NCI-H510A treated with DMSO at 0.1 percent for 48 hours (cell line): ENCODE measurements at regions not wholly inside any gene's neighbourhood (a gene's known extent, or its start where the extent isn't known, plus 50 kb on each side); places are given as distances from the start of the nearest gene placed in this dataset.
"Not testable (repeated sequence)": the region's sequence is repeated elsewhere in the genome, so short reads cannot be mapped to it uniquely, and the experiment has no call there.

Experiments used
- DNase-seq: peaks from one replicate; lab custom pipeline; 2025; lab: John Stamatoyannopoulos, UW

- DNase-seq: no peak
These were observed 813.0 kb upstream of the SLITRK5 start for GRCh38 chr13:86858216-86858615.

GRCh38 chr13:86862137-86862536 is 809.0 kb upstream of the SLITRK5 start:
- DNase-seq: no peak

GRCh38 chr13:86864376-86864775 is 806.8 kb upstream of the SLITRK5 start:
- DNase-seq: no peak

GRCh38 chr13:86870444-86870843 is 800.7 kb upstream of the SLITRK5 start:
- peak; percentile 10 for DNase-seq

GRCh38 chr13:86877441-86877840 is 793.7 kb upstream of the SLITRK5 start:
- DNase-seq: no peak

- no peak for DNase-seq
These were observed 792.4 kb upstream of the SLITRK5 start for GRCh38 chr13:86878781-86879180.

GRCh38 chr13:86881390-86881789 is 789.8 kb upstream of the SLITRK5 start:
- DNase-seq: no peak

- DNase-seq: no peak
These were observed 789.1 kb upstream of the SLITRK5 start for GRCh38 chr13:86882107-86882506.

- DNase-seq: peak; percentile 39
These were observed 788.3 kb upstream of the SLITRK5 start for GRCh38 chr13:86882835-86883234.

- no peak for DNase-seq
These were observed 778.8 kb upstream of the SLITRK5 start for GRCh38 chr13:86892330-86892729.

- DNase-seq: no peak
These were observed 770.3 kb upstream of the SLITRK5 start for GRCh38 chr13:86900906-86901305.

- DNase-seq: no peak
These were observed 764.9 kb upstream of the SLITRK5 start for GRCh38 chr13:86906127-86906874.

GRCh38 chr13:86907156-86907555 is 764.0 kb upstream of the SLITRK5 start:
- no peak for DNase-seq

- no peak for DNase-seq
These were observed 761.9 kb upstream of the SLITRK5 start for GRCh38 chr13:86909318-86909717.

- DNase-seq: no peak
These were observed 756.4 kb upstream of the SLITRK5 start for GRCh38 chr13:86914757-86915156.

- not testable (repeated sequence) for DNase-seq
These were observed 753.7 kb upstream of the SLITRK5 start for GRCh38 chr13:86917438-86917837.

GRCh38 chr13:86918682-86919081 is 752.5 kb upstream of the SLITRK5 start:
- no peak for DNase-seq

GRCh38 chr13:86920961-86921360 is 750.2 kb upstream of the SLITRK5 start:
- DNase-seq: no peak

- DNase-seq: no peak
These were observed 748.2 kb upstream of the SLITRK5 start for GRCh38 chr13:86922936-86923335.

- not testable (repeated sequence) for DNase-seq
These were observed 744.3 kb upstream of the SLITRK5 start for GRCh38 chr13:86926916-86927315.

GRCh38 chr13:86932776-86933334 is 738.3 kb upstream of the SLITRK5 start:
- no peak for DNase-seq

- no peak for DNase-seq
These were observed 737.5 kb upstream of the SLITRK5 start for GRCh38 chr13:86933676-86934075.

- DNase-seq: no peak
These were observed 733.9 kb upstream of the SLITRK5 start for GRCh38 chr13:86937316-86937715.

- no peak for DNase-seq
These were observed 725.6 kb upstream of the SLITRK5 start for GRCh38 chr13:86945584-86945983.
